HL-60 (cell line): ENCODE measurements at regions not wholly inside any gene's neighbourhood (a gene's known extent, or its start where the extent isn't known, plus 50 kb on each side); places are given as distances from the start of the nearest gene placed in this dataset.

Experiments
- DNase-seq, 2 experiments: peaks; one replicate each; pipeline ENCODE4 v3.0.0-alpha.2; 2010 to 2020; ENCODE audit warnings: low read depth in 1 of 2, low spot score in 1 of 2
- H3K27ac ChIP-seq: fragments of 250-450 bp; sonication (Bioruptor Pico); replicated peaks from 2 replicates; pipeline ENCODE4 v1.5.1; 2020; ENCODE audit warnings: mild to moderate bottlenecking, moderate library complexity
- H3K27me3 ChIP-seq: fragments of 250-450 bp; sonication (Bioruptor Pico); 2 replicates; pipeline ENCODE4 v1.5.1; 2021; ENCODE audit warnings: mild to moderate bottlenecking, moderate library complexity; ENCODE audit not compliant: insufficient read depth, poor library complexity, severe bottlenecking
- H3K4me3 ChIP-seq: replicated peaks from 2 replicates; pipeline ENCODE4 v1.5.1; 2011; ENCODE audit warnings: mild to moderate bottlenecking, control low read depth, low read length; ENCODE audit not compliant: insufficient read depth
- CTCF ChIP-seq: IDR thresholded peaks from one replicate; pipeline ENCODE4 v1.5.1; 2011; ENCODE audit warnings: low read length, control low read depth, inconsistent platforms; ENCODE audit not compliant: insufficient read depth
- GABPA ChIP-seq: IDR thresholded peaks from 2 replicates; pipeline ENCODE4 v1.6.1; 2012; ENCODE audit warnings: low read depth
- POLR2AphosphoS5 ChIP-seq: IDR thresholded peaks from 2 replicates; pipeline ENCODE4 v1.6.1; 2012; ENCODE audit warnings: low read depth
- SPI1 ChIP-seq: IDR thresholded peaks from 2 replicates; pipeline ENCODE4 v1.6.1; 2012; ENCODE audit warnings: low read depth, mild to moderate bottlenecking, borderline replicate concordance
- TF ChIP-seq, protein P1 (sequence below): IDR thresholded peaks from 2 replicates; pipeline ENCODE4 v1.6.1; 2012; ENCODE audit warnings: low read depth; ENCODE audit not compliant: insufficient replicate concordance

GRCh38 chr5:2006193-2006970, 123.7 kb upstream of the IRX4 start:
- Histone ChIP-seq H3K27me3 (no peaks in the 10 kb centered on the region), H3K4me3 (no peak overlapping the region), H3K27ac (no peak overlapping the region)
- no peak for DNase-seq
- TF ChIP-seq POLR2AphosphoS5 (no peak), CTCF (no peak), GABPA (no peak), SPI1 (no peak)
- TF ChIP-seq, protein P1, sequence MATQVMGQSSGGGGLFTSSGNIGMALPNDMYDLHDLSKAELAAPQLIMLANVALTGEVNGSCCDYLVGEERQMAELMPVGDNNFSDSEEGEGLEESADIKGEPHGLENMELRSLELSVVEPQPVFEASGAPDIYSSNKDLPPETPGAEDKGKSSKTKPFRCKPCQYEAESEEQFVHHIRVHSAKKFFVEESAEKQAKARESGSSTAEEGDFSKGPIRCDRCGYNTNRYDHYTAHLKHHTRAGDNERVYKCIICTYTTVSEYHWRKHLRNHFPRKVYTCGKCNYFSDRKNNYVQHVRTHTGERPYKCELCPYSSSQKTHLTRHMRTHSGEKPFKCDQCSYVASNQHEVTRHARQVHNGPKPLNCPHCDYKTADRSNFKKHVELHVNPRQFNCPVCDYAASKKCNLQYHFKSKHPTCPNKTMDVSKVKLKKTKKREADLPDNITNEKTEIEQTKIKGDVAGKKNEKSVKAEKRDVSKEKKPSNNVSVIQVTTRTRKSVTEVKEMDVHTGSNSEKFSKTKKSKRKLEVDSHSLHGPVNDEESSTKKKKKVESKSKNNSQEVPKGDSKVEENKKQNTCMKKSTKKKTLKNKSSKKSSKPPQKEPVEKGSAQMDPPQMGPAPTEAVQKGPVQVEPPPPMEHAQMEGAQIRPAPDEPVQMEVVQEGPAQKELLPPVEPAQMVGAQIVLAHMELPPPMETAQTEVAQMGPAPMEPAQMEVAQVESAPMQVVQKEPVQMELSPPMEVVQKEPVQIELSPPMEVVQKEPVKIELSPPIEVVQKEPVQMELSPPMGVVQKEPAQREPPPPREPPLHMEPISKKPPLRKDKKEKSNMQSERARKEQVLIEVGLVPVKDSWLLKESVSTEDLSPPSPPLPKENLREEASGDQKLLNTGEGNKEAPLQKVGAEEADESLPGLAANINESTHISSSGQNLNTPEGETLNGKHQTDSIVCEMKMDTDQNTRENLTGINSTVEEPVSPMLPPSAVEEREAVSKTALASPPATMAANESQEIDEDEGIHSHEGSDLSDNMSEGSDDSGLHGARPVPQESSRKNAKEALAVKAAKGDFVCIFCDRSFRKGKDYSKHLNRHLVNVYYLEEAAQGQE, result no peak

DNA sequence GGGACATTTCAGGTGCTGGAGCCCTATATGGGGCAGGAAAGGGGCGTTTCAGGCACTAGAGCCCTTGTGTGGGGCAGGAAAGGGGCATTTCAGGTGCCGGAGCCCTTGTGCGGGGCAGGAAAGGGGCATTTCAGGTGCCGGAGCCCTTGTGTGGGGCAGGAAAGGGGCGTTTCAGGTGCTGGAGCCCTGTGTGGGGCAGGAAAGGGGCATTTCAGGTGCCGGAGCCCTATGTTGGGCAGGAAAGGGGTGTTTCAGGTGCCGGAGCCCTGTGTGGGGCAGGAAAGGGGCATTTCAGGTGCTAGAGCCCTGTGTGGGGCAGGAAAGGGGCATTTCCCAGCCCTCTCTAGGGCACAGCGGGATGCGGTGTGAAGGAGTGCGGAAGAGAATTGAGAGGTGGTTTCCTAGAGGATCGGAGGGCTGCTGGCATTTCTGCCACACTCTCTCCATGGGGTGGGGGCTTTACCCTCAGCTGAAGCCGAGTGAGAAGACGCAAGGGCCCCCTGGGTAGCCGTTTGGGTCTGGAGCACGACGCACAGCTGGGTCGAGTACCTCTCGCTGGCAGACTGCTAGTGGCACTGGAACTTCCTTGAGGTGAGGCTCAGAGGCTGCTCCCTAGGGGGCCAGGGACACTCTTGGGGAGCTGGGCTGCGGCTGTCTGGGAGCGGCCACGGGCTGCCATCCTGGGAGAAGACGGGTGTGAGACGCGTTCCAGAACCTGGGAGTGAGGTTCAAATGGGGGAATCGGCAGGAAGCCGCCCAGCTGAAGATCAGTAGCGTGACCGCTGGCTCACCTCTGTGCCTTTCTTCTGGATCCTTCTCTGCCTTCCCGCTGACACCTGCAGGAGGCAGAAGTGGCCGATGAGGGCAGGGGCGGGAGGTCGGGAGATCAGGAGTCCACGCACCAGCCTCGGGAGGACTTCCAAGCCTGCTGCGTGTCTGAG, 122.6 kb upstream of the IRX4 start:
- Histone ChIP-seq H3K4me3 (no peak overlapping the region), H3K27ac (no peak overlapping the region), H3K27me3 (no peaks in the 10 kb centered on the region)
- TF ChIP-seq POLR2AphosphoS5, result no peak
- DNase-seq, result no peak

DNA sequence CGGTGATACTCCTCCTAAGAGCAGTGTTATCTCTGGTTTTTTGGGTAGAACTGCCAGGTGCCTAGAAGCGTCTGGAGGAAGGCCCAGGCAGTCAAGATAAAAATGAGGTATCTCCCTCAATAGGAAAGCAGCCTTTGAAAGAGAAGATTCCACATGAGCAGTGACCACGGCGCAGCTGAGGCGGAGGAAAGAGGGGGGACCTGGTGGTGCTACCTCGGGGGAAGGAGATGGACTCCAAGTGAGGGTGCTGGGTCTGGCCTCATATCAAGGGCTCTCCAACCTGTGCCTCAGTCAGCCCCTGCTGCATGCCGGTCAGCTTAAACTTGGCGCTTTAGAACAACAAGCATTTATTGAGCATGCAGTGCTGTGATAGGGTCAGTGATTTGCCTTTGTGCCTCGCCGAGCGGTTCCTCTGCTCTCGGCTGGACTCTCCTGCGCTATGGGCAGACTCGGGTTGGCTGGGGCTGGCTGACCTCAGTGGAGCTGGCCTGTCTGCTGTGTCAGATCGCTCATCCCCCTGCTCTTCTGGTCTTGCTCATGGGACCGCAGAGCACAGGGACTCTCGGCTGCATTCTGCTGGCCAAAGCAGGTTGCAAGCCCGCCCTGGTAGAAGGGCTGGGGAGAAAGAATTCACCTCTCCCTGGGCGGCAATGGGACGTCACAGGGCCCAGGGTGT, 121.1 kb upstream of the IRX4 start:
- Histone ChIP-seq H3K4me3 (no peak overlapping the region), H3K27me3 (no peaks in the 10 kb centered on the region)
- no peak for TF ChIP-seq GABPA
- TF ChIP-seq, protein P1, result no peak
- no peak for TF ChIP-seq CTCF
- no peak for TF ChIP-seq SPI1
- TF ChIP-seq POLR2AphosphoS5, result no peak

GRCh38 chr5:2003206-2003605, 120.5 kb upstream of the IRX4 start:
- Histone ChIP-seq H3K27ac (no peak overlapping the region), H3K27me3 (no peaks in the 10 kb centered on the region)
- DNase-seq, result no peak

More for the DNA sequence above, 121.1 kb upstream of the IRX4 start:
- DNase-seq, result no peak
- H3K27ac ChIP-seq, result no peak overlapping the region

More at GRCh38 chr5:2003206-2003605, 120.5 kb upstream of the IRX4 start:
- no peak for TF ChIP-seq GABPA
- TF ChIP-seq POLR2AphosphoS5, result no peak
- TF ChIP-seq CTCF, result no peak
- TF ChIP-seq SPI1, result no peak
- TF ChIP-seq, protein P1, result no peak
- H3K4me3 ChIP-seq, result no peak overlapping the region
